HFFc6 (cell line): ENCODE measurements at regions not wholly inside any gene's neighbourhood (a gene's known extent, or its start where the extent isn't known, plus 50 kb on each side); places are given as distances from the start of the nearest gene placed in this dataset.

Experiments used
- DNase-seq: peaks from one replicate; pipeline ENCODE4 v3.0.0-alpha.2; 2018
- H3K27ac Mint-ChIP-seq: 2 replicates; pipeline ENCODE4 v1.8.0; 2020; ENCODE audit warnings: mild to moderate bottlenecking, mixed read lengths
- H3K27me3 Mint-ChIP-seq: 2 replicates; pipeline ENCODE4 v1.8.0; 2021; ENCODE audit warnings: mild to moderate bottlenecking, moderate library complexity, mixed read lengths; ENCODE audit not compliant: insufficient read depth
- H3K36me3 Mint-ChIP-seq: 2 replicates; pipeline ENCODE4 v1.8.0; 2021; ENCODE audit warnings: low read depth, mixed read lengths
- H3K4me1 Mint-ChIP-seq: 2 replicates; pipeline ENCODE4 v1.8.0; 2020; ENCODE audit warnings: low read depth, mixed read lengths
- H3K4me3 Mint-ChIP-seq: 2 replicates; pipeline ENCODE4 v1.8.0; 2020; ENCODE audit warnings: mild to moderate bottlenecking, moderate library complexity, mixed read lengths
- H3K9me3 Mint-ChIP-seq: 2 replicates; pipeline ENCODE4 v1.8.0; 2020; ENCODE audit warnings: mild to moderate bottlenecking, mixed read lengths
- TF ChIP-seq, protein P1 (sequence below): fragments of 200-600 bp; sonication (generic); IDR thresholded peaks from 2 replicates; pipeline ENCODE4 v1.5.0; 2021; ENCODE audit warnings: antibody characterized with exemption, mild to moderate bottlenecking

DNA sequence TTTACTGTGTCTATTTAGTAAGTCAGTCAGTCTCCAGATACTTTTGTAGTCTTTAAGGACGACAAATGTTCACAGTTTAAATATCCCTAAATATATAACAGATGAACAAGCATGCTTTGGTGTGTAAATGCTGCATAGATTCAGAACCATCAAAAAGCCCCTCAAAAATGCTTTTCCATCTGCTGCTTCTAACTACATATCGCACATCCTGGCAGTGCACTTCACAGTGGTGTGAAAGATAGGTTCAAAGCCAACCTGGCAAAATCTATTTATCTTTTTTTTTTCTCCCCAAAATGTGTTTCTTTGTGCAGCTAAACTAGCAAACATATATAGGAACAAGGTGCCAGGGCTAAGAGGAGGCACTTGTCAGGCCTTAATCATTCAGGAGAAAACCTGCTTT, 753.8 kb downstream of the PLCL1 start:
- TF ChIP-seq, protein P1, sequence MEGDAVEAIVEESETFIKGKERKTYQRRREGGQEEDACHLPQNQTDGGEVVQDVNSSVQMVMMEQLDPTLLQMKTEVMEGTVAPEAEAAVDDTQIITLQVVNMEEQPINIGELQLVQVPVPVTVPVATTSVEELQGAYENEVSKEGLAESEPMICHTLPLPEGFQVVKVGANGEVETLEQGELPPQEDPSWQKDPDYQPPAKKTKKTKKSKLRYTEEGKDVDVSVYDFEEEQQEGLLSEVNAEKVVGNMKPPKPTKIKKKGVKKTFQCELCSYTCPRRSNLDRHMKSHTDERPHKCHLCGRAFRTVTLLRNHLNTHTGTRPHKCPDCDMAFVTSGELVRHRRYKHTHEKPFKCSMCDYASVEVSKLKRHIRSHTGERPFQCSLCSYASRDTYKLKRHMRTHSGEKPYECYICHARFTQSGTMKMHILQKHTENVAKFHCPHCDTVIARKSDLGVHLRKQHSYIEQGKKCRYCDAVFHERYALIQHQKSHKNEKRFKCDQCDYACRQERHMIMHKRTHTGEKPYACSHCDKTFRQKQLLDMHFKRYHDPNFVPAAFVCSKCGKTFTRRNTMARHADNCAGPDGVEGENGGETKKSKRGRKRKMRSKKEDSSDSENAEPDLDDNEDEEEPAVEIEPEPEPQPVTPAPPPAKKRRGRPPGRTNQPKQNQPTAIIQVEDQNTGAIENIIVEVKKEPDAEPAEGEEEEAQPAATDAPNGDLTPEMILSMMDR = no peak
- Mint-ChIP-seq H3K4me3 (no peak overlapping the region), H3K9me3 (peaks cover 50% of the 10 kb centered on the region), H3K27ac (no peak overlapping the region), H3K4me1 (no peaks in the 10 kb centered on the region), H3K27me3 (no peaks in the 10 kb centered on the region), H3K36me3 (no peaks in the 10 kb centered on the region)
- no peak for DNase-seq

DNA sequence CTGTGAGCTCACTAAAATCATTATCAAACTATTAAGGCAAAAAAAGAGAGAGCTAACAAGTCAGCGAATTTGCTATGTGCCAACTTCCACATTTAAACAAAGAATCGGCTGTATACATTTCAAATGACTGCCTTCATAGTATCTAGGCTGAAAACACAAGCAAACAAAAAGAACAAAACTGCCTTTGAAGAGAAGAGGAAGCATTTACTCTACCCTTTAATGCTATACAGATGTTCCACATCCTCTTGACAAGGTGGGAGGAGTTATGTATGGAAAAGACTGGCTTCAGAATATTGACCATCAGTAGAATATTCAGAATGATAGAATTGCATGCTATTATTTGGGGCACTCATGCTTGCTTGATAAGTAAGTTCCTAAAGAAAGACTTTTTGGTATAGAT, 741.7 kb downstream of the PLCL1 start:
- no peak overlapping the region for H3K4me3 Mint-ChIP-seq
- DNase-seq = no peak
- H3K27ac Mint-ChIP-seq = no peak overlapping the region
- H3K36me3 Mint-ChIP-seq = no peaks in the 10 kb centered on the region
- TF ChIP-seq, protein P1 = no peak
- H3K9me3 Mint-ChIP-seq = peaks cover 27% of the 10 kb centered on the region
- no peaks in the 10 kb centered on the region for H3K4me1 Mint-ChIP-seq
- H3K27me3 Mint-ChIP-seq = no peaks in the 10 kb centered on the region

DNA sequence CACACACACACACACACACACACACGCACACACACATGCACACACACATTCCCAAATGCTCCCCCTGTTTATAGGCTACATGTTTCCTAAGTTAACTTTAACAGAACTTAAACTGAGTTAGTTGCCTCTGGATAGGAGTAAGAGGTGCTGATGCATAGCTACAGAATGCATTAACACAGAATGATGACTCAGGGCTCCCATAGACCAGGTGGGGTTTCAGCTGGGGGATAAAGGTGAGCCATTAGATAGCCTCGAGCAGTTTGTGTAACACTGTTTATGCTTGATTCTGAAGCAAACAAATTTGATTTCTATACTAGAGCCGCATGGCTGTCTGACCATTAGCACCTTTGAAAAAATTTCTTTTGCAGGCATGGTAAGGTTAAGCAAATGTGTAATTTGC, 741.0 kb downstream of the PLCL1 start:
- Mint-ChIP-seq H3K36me3 (no peaks in the 10 kb centered on the region), H3K9me3 (peaks cover 29% of the 10 kb centered on the region), H3K4me3 (no peak overlapping the region), H3K27me3 (no peaks in the 10 kb centered on the region), H3K27ac (no peak overlapping the region), H3K4me1 (no peaks in the 10 kb centered on the region)
- TF ChIP-seq, protein P1 = no peak
- no peak for DNase-seq

DNA sequence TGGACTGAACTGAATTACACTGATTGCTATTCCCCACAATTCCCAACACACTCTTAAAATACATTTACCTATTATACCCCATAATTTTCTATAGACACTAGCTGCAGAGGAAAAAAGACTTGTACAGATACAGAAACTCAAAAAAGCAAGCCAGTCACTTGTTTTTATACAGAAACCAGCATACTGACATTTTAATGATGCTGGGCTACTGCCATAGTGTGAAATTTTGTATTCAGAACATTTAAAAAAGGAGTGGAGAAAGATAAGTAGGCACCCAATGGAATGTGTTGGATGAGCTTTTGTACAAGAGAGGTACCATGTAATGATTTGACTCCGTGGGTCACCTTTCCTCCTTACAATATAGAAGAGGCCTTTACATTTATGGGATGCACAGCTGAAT, 740.1 kb downstream of the PLCL1 start:
- H3K4me3 Mint-ChIP-seq = no peak overlapping the region
- DNase-seq = no peak
- no peaks in the 10 kb centered on the region for H3K36me3 Mint-ChIP-seq
- peaks cover 33% of the 10 kb centered on the region for H3K9me3 Mint-ChIP-seq
- no peak overlapping the region for H3K27ac Mint-ChIP-seq
- H3K27me3 Mint-ChIP-seq = no peaks in the 10 kb centered on the region
- no peaks in the 10 kb centered on the region for H3K4me1 Mint-ChIP-seq
- TF ChIP-seq, protein P1 = no peak

DNA sequence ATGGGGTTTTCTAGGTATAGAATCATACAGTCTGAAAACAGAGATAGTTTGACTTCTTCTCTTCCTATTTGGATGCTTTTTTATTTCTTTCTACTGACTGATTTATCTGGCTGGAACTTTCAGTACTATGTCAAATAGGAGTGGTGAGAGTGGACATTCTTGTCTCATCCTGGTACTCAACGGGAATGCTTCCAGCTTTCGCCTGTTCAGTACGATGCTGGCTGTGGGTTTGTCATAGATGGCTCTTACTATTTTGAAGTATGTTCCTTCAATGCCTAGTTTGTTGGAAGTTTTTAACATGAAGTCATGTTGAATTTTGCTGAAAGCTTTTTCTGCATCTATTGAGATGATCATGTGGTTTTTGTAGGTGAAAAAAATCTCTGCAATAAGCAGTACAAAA, 730.4 kb downstream of the PLCL1 start:
- peaks cover 2% of the 10 kb centered on the region; the same call in 1 of the 2 replicates for H3K27me3 Mint-ChIP-seq

More for the DNA sequence above, 730.4 kb downstream of the PLCL1 start:
- TF ChIP-seq, protein P1 = no peak
- H3K27ac Mint-ChIP-seq = no peak overlapping the region
- H3K4me1 Mint-ChIP-seq = no peaks in the 10 kb centered on the region
- no peaks in the 10 kb centered on the region for H3K36me3 Mint-ChIP-seq
- peaks cover 55% of the 10 kb centered on the region for H3K9me3 Mint-ChIP-seq
- H3K4me3 Mint-ChIP-seq = no peak overlapping the region
- DNase-seq = no peak
